Testis (tissue), 2 donors: ENCODE measurements at regions not wholly inside any gene's neighbourhood (a gene's known extent, or its start where the extent isn't known, plus 50 kb on each side); places are given as distances from the start of the nearest gene placed in this dataset.

Source experiments
- CTCF ChIP-seq, 3 experiments: fragments of 450-650 bp in 2 of 3; fragments of 200-600 bp in 1 of 3; sonication (generic) in 1 of 3; IDR thresholded peaks; one replicate each; pipeline ENCODE4 v1.5.1; 2016 to 2019; ENCODE audit warnings: antibody characterized with exemption in 3 of 3, mild to moderate bottlenecking in 2 of 3, moderate library complexity in 1 of 3
- POLR2A ChIP-seq: fragments of 450-650 bp; IDR thresholded peaks from one replicate; pipeline ENCODE4 v1.6.1; 2017; ENCODE audit warnings: antibody characterized with exemption, mild to moderate bottlenecking, moderate library complexity

- TF ChIP-seq POLR2A (no peak), CTCF (IDR thresholded peaks at IDR 0.05) (no peak)
Observed at GRCh38 chr20:60139663-60140446, 181.6 kb downstream of the CDH26 start.
